ENCODE measurements at regions not wholly inside any gene's neighbourhood (a gene's known extent, or its start where the extent isn't known, plus 50 kb on each side); places are given as distances from the start of the nearest gene placed in this dataset.
"Not testable (repeated sequence)": the region's sequence is repeated elsewhere in the genome, so short reads cannot be mapped to it uniquely, and the experiment has no call there.

DNA sequence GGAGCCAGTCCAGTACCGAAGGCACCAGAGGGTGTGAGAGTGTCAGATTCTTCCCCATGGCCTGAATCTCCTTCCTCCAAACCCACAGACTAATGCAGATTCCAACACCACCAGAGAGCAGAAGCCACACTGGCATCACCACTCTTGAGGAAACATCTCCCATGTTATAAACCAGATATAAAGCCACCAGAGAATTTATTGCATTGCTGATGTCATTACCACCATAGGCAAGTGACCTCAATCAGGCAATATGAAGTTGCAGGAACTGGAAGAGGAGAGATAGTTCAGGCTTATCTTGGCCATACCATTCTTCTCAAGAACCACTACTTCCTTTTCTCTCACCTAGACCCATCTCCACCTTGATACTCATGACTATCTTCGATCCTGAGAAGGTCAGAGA, 653.4 kb downstream of the TMEM121 start:
- no peak overlapping the region for H3K27ac ChIP-seq (ENCODE audit: low read depth, low read length)
- peaks cover 71% of the 10 kb centered on the region for H3K9me3 ChIP-seq (ENCODE audit: control insufficient read depth, insufficient read depth, low read length)
- H3K4me3 ChIP-seq (ENCODE audit: low read depth, low read length), result no peak overlapping the region
- no peak overlapping the region for H3K9ac ChIP-seq (ENCODE audit: low read depth, low read length)
- H3K27me3 ChIP-seq (ENCODE audit: control insufficient read depth, insufficient read depth, low read length), result no peaks in the 10 kb centered on the region
- H3K4me1 ChIP-seq (ENCODE audit: control insufficient read depth, insufficient read depth, low read length), result no peaks in the 10 kb centered on the region
- H3K36me3 ChIP-seq (ENCODE audit: control insufficient read depth, insufficient read depth, low read length), result no peaks in the 10 kb centered on the region

GRCh38 chr14:106184771-106185170, 658.4 kb downstream of the TMEM121 start:
- not testable (repeated sequence) for H3K4me3 ChIP-seq (ENCODE audit: low read depth, low read length); H3K4me1 ChIP-seq (ENCODE audit: control insufficient read depth, insufficient read depth, low read length); H3K36me3 ChIP-seq (ENCODE audit: control insufficient read depth, insufficient read depth, low read length); H3K9ac ChIP-seq (ENCODE audit: low read depth, low read length); H3K27me3 ChIP-seq (ENCODE audit: control insufficient read depth, insufficient read depth, low read length); H3K27ac ChIP-seq (ENCODE audit: low read depth, low read length)
- peaks cover 82% of the 10 kb centered on the region for H3K9me3 ChIP-seq (ENCODE audit: control insufficient read depth, insufficient read depth, low read length)

DNA sequence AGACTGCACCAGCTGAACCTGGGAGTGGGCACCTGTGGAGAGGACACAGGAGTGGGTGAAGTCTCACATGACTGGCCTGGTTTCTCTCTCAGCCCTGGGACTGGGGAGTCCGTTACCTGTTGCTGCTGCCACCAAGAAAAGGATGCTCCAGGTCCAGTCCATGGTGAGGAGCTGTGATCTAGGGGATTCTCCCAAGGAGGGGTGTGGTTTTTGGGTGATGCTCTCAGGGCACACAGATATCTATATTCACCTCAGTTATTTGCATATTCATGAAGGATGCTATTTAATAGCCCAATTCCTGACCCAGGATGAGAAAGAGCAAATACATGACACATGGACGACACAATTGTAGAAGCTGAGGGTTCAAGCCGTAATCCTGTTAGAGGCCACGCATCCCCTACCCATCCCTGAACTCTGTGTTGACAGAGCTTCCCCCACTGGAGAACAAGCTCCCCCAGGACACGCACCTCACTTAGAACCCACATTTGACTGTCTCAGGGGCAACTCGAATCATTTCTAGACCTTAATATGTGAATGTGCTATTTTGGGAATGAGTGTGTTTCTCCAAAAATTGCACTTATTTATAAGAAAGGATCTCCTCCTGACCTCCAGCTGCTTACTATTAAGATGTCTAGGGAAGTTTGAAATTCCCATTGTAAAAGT, 658.9 kb downstream of the TMEM121 start:
- H3K9me3 ChIP-seq (ENCODE audit: control insufficient read depth, insufficient read depth, low read length), result peaks cover 79% of the 10 kb centered on the region
- not testable (repeated sequence) for H3K4me3 ChIP-seq (ENCODE audit: low read depth, low read length); H3K36me3 ChIP-seq (ENCODE audit: control insufficient read depth, insufficient read depth, low read length); H3K27me3 ChIP-seq (ENCODE audit: control insufficient read depth, insufficient read depth, low read length); H3K9ac ChIP-seq (ENCODE audit: low read depth, low read length); H3K4me1 ChIP-seq (ENCODE audit: control insufficient read depth, insufficient read depth, low read length); H3K27ac ChIP-seq (ENCODE audit: low read depth, low read length)

DNA sequence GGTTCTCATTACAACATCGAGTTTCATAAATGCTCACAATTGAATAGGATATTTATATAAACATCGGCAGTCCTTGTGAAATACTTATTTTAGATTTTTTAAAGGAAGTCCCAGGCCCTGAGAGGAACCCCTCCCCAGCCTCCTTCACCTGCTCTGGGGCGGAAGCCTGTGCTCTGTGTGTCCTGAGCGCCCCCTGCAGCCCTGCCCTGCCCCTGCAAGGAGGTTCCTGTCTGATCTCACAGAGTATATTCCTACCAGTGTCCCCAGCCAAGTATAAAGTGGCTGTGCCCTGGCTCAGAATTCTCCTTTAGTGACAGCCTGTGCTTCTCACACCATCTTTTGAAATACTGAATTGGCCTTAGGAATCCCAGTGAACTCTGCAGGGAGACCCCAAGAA, 659.5 kb downstream of the TMEM121 start:
- H3K9me3 ChIP-seq (ENCODE audit: control insufficient read depth, insufficient read depth, low read length), result peaks cover 75% of the 10 kb centered on the region
- H3K4me3 ChIP-seq (ENCODE audit: low read depth, low read length), result no peak overlapping the region
- H3K36me3 ChIP-seq (ENCODE audit: control insufficient read depth, insufficient read depth, low read length), result no peaks in the 10 kb centered on the region

GRCh38 chr14:106187216-106187615, 660.8 kb downstream of the TMEM121 start:
- no peaks in the 10 kb centered on the region for H3K4me1 ChIP-seq (ENCODE audit: control insufficient read depth, insufficient read depth, low read length)
- no peaks in the 10 kb centered on the region for H3K27me3 ChIP-seq (ENCODE audit: control insufficient read depth, insufficient read depth, low read length)
- H3K9me3 ChIP-seq (ENCODE audit: control insufficient read depth, insufficient read depth, low read length), result peaks cover 76% of the 10 kb centered on the region
- no peak overlapping the region for H3K27ac ChIP-seq (ENCODE audit: low read depth, low read length)
- no peak overlapping the region for H3K4me3 ChIP-seq (ENCODE audit: low read depth, low read length)
- H3K9ac ChIP-seq (ENCODE audit: low read depth, low read length), result no peak overlapping the region
- no peaks in the 10 kb centered on the region for H3K36me3 ChIP-seq (ENCODE audit: control insufficient read depth, insufficient read depth, low read length)

More for the DNA sequence above, 659.5 kb downstream of the TMEM121 start:
- no peak overlapping the region for H3K9ac ChIP-seq (ENCODE audit: low read depth, low read length)
- no peaks in the 10 kb centered on the region for H3K27me3 ChIP-seq (ENCODE audit: control insufficient read depth, insufficient read depth, low read length)
- no peak overlapping the region for H3K27ac ChIP-seq (ENCODE audit: low read depth, low read length)
- no peaks in the 10 kb centered on the region for H3K4me1 ChIP-seq (ENCODE audit: control insufficient read depth, insufficient read depth, low read length)

- H3K27me3 ChIP-seq (ENCODE audit: control insufficient read depth, insufficient read depth, low read length); H3K36me3 ChIP-seq (ENCODE audit: control insufficient read depth, insufficient read depth, low read length); H3K27ac ChIP-seq (ENCODE audit: low read depth, low read length); H3K4me1 ChIP-seq (ENCODE audit: control insufficient read depth, insufficient read depth, low read length); H3K9ac ChIP-seq (ENCODE audit: low read depth, low read length); H3K4me3 ChIP-seq (ENCODE audit: low read depth, low read length): not testable (repeated sequence)
- H3K9me3 ChIP-seq (ENCODE audit: control insufficient read depth, insufficient read depth, low read length), result peaks cover 78% of the 10 kb centered on the region
Measured at GRCh38 chr14:106192701-106193100, 666.3 kb downstream of the TMEM121 start.

GRCh38 chr14:106196459-106196858, 670.1 kb downstream of the TMEM121 start:
- H3K27me3 ChIP-seq (ENCODE audit: control insufficient read depth, insufficient read depth, low read length); H3K27ac ChIP-seq (ENCODE audit: low read depth, low read length); H3K36me3 ChIP-seq (ENCODE audit: control insufficient read depth, insufficient read depth, low read length): not testable (repeated sequence)

DNA sequence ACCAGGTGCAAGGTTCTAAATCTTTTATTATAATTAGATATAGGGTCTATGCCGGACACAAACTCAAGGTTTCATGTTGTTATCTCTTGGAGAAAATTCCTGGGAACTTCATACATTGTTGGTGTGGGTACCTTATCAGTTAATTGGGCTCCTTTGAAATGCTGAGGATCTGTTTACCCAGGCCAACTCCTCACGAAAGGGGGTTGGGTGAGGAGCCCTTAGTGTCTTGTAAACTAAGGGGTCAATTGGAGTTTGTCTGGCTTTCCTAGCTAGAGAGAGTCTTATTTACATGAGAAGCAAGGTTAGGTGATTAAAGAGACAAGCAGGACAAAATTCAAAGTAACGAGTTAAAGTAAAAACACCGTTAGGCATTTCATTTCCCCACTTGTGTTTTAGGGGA, 670.9 kb downstream of the TMEM121 start:
- not testable (repeated sequence) for H3K27ac ChIP-seq (ENCODE audit: low read depth, low read length)

More at GRCh38 chr14:106196459-106196858, 670.1 kb downstream of the TMEM121 start:
- not testable (repeated sequence) for H3K4me1 ChIP-seq (ENCODE audit: control insufficient read depth, insufficient read depth, low read length); H3K4me3 ChIP-seq (ENCODE audit: low read depth, low read length); H3K9ac ChIP-seq (ENCODE audit: low read depth, low read length)
- H3K9me3 ChIP-seq (ENCODE audit: control insufficient read depth, insufficient read depth, low read length), result peaks cover 91% of the 10 kb centered on the region

GRCh38 chr14:106199097-106199496, 672.7 kb downstream of the TMEM121 start:
- no peaks in the 10 kb centered on the region for H3K27me3 ChIP-seq (ENCODE audit: control insufficient read depth, insufficient read depth, low read length)
- H3K27ac ChIP-seq (ENCODE audit: low read depth, low read length), result no peak overlapping the region
- no peaks in the 10 kb centered on the region for H3K4me1 ChIP-seq (ENCODE audit: control insufficient read depth, insufficient read depth, low read length)
- peaks cover 93% of the 10 kb centered on the region for H3K9me3 ChIP-seq (ENCODE audit: control insufficient read depth, insufficient read depth, low read length)
- H3K4me3 ChIP-seq (ENCODE audit: low read depth, low read length), result no peak overlapping the region
- no peak overlapping the region for H3K9ac ChIP-seq (ENCODE audit: low read depth, low read length)
- no peaks in the 10 kb centered on the region for H3K36me3 ChIP-seq (ENCODE audit: control insufficient read depth, insufficient read depth, low read length)

More for the DNA sequence above, 670.9 kb downstream of the TMEM121 start:
- H3K9me3 ChIP-seq (ENCODE audit: control insufficient read depth, insufficient read depth, low read length), result peaks cover 91% of the 10 kb centered on the region
- H3K4me3 ChIP-seq (ENCODE audit: low read depth, low read length); H3K4me1 ChIP-seq (ENCODE audit: control insufficient read depth, insufficient read depth, low read length); H3K27me3 ChIP-seq (ENCODE audit: control insufficient read depth, insufficient read depth, low read length); H3K9ac ChIP-seq (ENCODE audit: low read depth, low read length); H3K36me3 ChIP-seq (ENCODE audit: control insufficient read depth, insufficient read depth, low read length): not testable (repeated sequence)

DNA sequence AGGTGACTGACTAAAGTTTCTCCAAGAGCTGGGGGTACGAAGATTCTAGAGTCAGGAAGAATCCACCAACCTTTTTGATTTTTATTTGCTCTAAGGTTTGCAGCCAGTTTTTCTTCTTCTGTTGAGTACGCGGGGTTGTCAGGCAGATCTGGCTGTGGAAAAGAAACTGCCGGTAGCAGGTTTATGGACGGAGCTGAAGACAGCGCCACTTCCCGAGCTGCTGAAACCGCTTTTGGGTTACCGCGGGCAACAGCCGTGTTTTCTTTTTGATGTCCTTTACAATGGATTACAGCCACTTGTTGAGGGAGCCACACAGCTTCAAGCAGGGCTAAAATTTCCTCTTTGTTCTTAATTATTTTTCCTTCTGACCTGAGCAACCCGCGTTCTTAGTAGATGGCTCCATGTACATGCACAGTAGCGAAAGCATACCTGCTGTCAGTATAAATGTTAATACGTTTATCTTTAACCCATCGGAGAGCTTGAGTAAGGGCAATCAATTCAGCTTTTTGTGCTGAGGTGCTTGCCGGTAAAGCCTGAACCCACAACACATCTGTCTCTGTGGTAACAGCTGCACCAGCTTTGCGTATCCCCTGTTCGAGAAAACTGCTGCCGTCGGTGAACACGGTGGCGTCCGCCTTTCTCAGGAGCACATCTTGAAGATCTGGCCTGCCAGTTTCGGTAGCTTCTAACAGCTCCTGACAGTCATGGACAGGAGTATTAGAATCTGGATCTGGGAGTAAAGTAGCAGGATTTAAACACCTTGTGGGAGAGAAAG, 674.3 kb downstream of the TMEM121 start:
- Histone ChIP-seq H3K9me3 (ENCODE audit: control insufficient read depth, insufficient read depth, low read length) (peaks cover 92% of the 10 kb centered on the region), H3K27me3 (ENCODE audit: control insufficient read depth, insufficient read depth, low read length) (no peaks in the 10 kb centered on the region), H3K9ac (ENCODE audit: low read depth, low read length) (no peak overlapping the region), H3K36me3 (ENCODE audit: control insufficient read depth, insufficient read depth, low read length) (no peaks in the 10 kb centered on the region), H3K4me1 (ENCODE audit: control insufficient read depth, insufficient read depth, low read length) (no peaks in the 10 kb centered on the region), H3K27ac (ENCODE audit: low read depth, low read length) (no peak overlapping the region), H3K4me3 (ENCODE audit: low read depth, low read length) (no peak overlapping the region)

GRCh38 chr14:106201376-106201775, 675.0 kb downstream of the TMEM121 start:
- Histone ChIP-seq H3K4me3 (ENCODE audit: low read depth, low read length) (no peak overlapping the region), H3K9me3 (ENCODE audit: control insufficient read depth, insufficient read depth, low read length) (peaks cover 92% of the 10 kb centered on the region), H3K4me1 (ENCODE audit: control insufficient read depth, insufficient read depth, low read length) (no peaks in the 10 kb centered on the region), H3K27ac (ENCODE audit: low read depth, low read length) (no peak overlapping the region), H3K27me3 (ENCODE audit: control insufficient read depth, insufficient read depth, low read length) (no peaks in the 10 kb centered on the region), H3K36me3 (ENCODE audit: control insufficient read depth, insufficient read depth, low read length) (no peaks in the 10 kb centered on the region), H3K9ac (ENCODE audit: low read depth, low read length) (no peak overlapping the region)
